ENCODE measurements at regions not wholly inside any gene's neighbourhood (a gene's known extent, or its start where the extent isn't known, plus 50 kb on each side); places are given as distances from the start of the nearest gene placed in this dataset.
"Not testable (repeated sequence)": the region's sequence is repeated elsewhere in the genome, so short reads cannot be mapped to it uniquely, and the experiment has no call there.

GRCh38 chrX:65194547-65194946, 218.3 kb upstream of the ZC4H2 start:
- no peaks in the 10 kb centered on the region for H3K9me3 ChIP-seq (replicated peaks; ENCODE audit: control insufficient read depth, insufficient read depth, low read length)

DNA sequence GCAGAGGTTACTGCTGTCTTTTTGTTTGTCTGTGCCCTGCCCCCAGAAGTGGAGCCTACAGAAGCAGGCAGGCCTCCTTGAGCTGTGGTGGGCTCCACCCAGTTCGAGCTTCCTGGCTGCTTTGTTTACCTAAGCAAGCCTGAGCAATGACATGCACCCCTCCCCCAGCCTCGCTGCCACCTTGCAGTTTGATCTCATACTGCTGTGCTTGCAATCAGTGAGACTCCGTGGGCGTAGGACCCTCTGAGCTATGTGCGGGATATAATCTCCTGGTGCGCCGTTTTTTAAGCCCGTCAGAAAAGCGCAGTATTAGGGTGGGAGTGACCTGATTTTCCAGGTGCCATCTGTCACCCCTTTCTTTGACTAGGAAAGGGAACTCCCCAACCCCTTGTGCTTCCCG, 187.1 kb upstream of the ZC4H2 start:
- intact Hi-C loops (cut with micrococcal nuclease); H3K4me1 ChIP-seq (ENCODE audit: control insufficient read depth, extremely low read depth, insufficient read depth, low read length); H3K27me3 ChIP-seq (ENCODE audit: control insufficient read depth in 2 of 2, insufficient read depth in 2 of 2, low read length in 2 of 2); CTCF ChIA-PET; H3K79me2 ChIP-seq (ENCODE audit: control insufficient read depth, insufficient read depth, low read length); H3K27ac ChIP-seq (ENCODE audit: insufficient read depth, low read depth, low read length); dilution Hi-C loops (cut with MboI; ENCODE audit: extremely low pct_ligation_motif_present, low sequenced_read_pairs); H3K4me2 ChIP-seq (ENCODE audit: insufficient read depth, low read length); H3K9me3 ChIP-seq (replicated peaks; ENCODE audit: control insufficient read depth, insufficient read depth, low read length); H3K9ac ChIP-seq (replicated peaks; ENCODE audit: extremely low read depth, insufficient read depth, low read length); H3K4me3 ChIP-seq (replicated peaks in 1 of 3; ENCODE audit: insufficient read depth in 1 of 3, low read depth in 1 of 3, low read length in 3 of 3); H3K36me3 ChIP-seq (ENCODE audit: control insufficient read depth in 2 of 2, extremely low read depth in 1 of 2, insufficient read depth in 2 of 2, low read length in 2 of 2); DNase-seq (ENCODE audit: low read depth, low spot score); H2AFZ ChIP-seq (ENCODE audit: low read depth, low read length); POLR2A ChIA-PET; H4K20me1 ChIP-seq (replicated peaks; ENCODE audit: control insufficient read depth, extremely low read depth, insufficient read depth, low read length); BruUV-seq (replicated peaks); H3K9me1 ChIP-seq (replicated peaks; ENCODE audit: control insufficient read depth, extremely low read depth, insufficient read depth, low read length); FAIRE-seq: not testable (repeated sequence)

More at GRCh38 chrX:65194547-65194946, 218.3 kb upstream of the ZC4H2 start:
- Histone ChIP-seq H2AFZ (ENCODE audit: low read depth, low read length) (no peak overlapping the region), H3K4me3 (replicated peaks in 1 of 3; ENCODE audit: insufficient read depth in 1 of 3, low read depth in 1 of 3, low read length in 3 of 3) (no peak overlapping the region), H3K36me3 (ENCODE audit: control insufficient read depth in 2 of 2, extremely low read depth in 1 of 2, insufficient read depth in 2 of 2, low read length in 2 of 2) (no peaks in the 10 kb centered on the region), H3K9me1 (replicated peaks; ENCODE audit: control insufficient read depth, extremely low read depth, insufficient read depth, low read length) (no peaks in the 10 kb centered on the region), H3K4me2 (ENCODE audit: insufficient read depth, low read length) (no peak overlapping the region), H3K4me1 (ENCODE audit: control insufficient read depth, extremely low read depth, insufficient read depth, low read length) (no peaks in the 10 kb centered on the region), H3K79me2 (ENCODE audit: control insufficient read depth, insufficient read depth, low read length) (no peaks in the 10 kb centered on the region), H3K27ac (ENCODE audit: insufficient read depth, low read depth, low read length) (no peak overlapping the region), H3K27me3 (ENCODE audit: control insufficient read depth in 2 of 2, insufficient read depth in 2 of 2, low read length in 2 of 2) (no peaks in the 10 kb centered on the region), H3K9ac (replicated peaks; ENCODE audit: extremely low read depth, insufficient read depth, low read length) (no peak overlapping the region), H4K20me1 (replicated peaks; ENCODE audit: control insufficient read depth, extremely low read depth, insufficient read depth, low read length) (no peaks in the 10 kb centered on the region)
- TF ChIP-seq MYC (IDR thresholded peaks at IDR 0.05; ENCODE audit: low read depth, low read length) (no peak), GATA2 (IDR thresholded peaks at IDR 0.05; ENCODE audit: insufficient read depth, insufficient read length, low read depth, low read length) (no peak), POLR2AphosphoS5 (IDR thresholded peaks at IDR 0.05; ENCODE audit: insufficient read depth, low read depth, low read length) (no peak), CTCF (IDR thresholded peaks at IDR 0.05; ENCODE audit: extremely low read depth in 1 of 2, insufficient read depth in 1 of 2, low read depth in 1 of 2, low read length in 2 of 2) (no peak), JUN (IDR thresholded peaks at IDR 0.05; ENCODE audit: borderline replicate concordance, insufficient read depth, insufficient read length, low read depth) (no peak), EZH2 (IDR thresholded peaks at IDR 0.05; ENCODE audit: borderline replicate concordance, low read depth, low read length, severe bottlenecking) (no peak), FOS (IDR thresholded peaks at IDR 0.05; ENCODE audit: borderline replicate concordance, insufficient read depth, low read length) (no peak), POLR2A (IDR thresholded peaks at IDR 0.05; ENCODE audit: low read depth, low read length) (no peak)
- TF ChIP-seq, protein P1, sequence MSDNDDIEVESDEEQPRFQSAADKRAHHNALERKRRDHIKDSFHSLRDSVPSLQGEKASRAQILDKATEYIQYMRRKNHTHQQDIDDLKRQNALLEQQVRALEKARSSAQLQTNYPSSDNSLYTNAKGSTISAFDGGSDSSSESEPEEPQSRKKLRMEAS (IDR thresholded peaks at IDR 0.05; ENCODE audit: insufficient read depth, insufficient read length): no peak
- DNase-seq (ENCODE audit: low read depth, low spot score): no peak
- dilution Hi-C loops (cut with MboI; ENCODE audit: extremely low pct_ligation_motif_present, low sequenced_read_pairs): no loop called here
- BruUV-seq (replicated peaks): no TSS peak
- ChIA-PET POLR2A (no interaction called here), CTCF (no interaction called here)
- intact Hi-C loops (cut with micrococcal nuclease): no loop called here
- no peak for FAIRE-seq

All from endothelial cell of umbilical vein (primary cell).